Midbrain (tissue), 1 donor: ENCODE measurements at regions not wholly inside any gene's neighbourhood (a gene's known extent, or its start where the extent isn't known, plus 50 kb on each side); places are given as distances from the start of the nearest gene placed in this dataset.
"Not testable (repeated sequence)": the region's sequence is repeated elsewhere in the genome, so short reads cannot be mapped to it uniquely, and the experiment has no call there.

Experiments
- DNase-seq: peaks from one replicate; lab custom pipeline; 2025; lab: John Stamatoyannopoulos, UW

DNA sequence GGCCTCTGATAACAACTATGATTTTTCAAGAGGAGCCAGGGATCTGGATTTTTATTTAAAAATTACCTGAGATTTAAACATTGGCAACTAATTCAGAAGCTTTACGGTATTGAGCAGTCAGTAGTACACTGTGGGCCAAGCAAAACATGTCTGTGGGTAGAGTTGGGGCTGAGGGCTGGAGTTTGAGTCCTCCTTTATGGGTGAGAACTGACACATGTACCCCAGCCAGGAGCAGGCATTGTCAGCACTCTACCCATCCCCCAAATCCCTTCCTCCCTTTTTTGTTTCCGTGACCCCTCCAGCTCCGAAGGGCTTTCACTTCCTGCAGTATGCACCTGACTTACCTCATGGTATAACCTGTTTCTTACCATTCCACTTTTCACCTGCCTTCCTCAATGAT, 131.4 kb downstream of the SNX5 start:
- no peak for DNase-seq

DNA sequence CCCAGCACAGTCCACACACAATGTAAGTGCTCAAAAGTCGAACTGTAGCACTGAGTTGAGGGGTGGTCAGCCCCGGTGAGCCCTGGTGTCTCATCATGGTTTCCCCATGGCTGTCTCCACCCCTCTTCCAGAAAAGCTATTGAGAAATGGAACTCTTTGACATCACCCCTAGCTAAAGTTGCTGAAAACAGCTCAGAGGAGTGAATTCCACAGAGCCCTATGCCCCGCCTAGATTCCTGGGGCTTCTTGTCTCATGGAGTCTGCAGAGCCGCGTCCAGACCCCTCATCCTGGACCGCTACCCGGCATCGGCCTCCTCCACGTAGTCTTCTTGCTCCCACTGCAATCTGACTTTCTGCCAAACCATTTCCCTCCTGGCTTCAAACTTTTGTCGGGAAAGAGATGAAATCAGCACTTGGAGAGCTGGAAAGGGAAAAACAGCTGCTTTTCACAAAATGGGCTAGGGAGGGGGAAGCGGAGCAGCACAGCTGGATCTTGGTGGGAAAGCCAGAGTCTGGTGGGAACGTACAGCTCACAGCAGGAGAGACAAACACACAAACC, 132.2 kb downstream of the SNX5 start:
- no peak for DNase-seq

DNA sequence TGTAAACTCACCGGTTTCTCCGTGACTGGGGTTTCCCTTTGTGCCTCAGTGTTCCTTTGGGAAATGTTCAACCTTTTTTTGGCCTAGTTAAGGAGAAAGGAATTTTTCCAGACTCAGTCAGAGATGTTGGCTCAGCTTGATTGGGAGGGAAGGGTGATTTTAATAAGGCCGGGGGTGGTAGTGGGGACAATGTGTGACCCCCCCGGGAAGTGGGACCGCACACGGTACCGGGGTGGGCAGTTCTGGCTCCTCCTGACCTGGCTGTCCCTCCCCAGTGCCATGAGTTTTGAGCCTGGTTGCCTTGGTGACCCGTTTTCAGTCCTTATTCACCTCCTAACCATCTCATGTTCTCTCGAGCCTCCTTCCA, 132.7 kb downstream of the SNX5 start:
- no peak for DNase-seq

DNA sequence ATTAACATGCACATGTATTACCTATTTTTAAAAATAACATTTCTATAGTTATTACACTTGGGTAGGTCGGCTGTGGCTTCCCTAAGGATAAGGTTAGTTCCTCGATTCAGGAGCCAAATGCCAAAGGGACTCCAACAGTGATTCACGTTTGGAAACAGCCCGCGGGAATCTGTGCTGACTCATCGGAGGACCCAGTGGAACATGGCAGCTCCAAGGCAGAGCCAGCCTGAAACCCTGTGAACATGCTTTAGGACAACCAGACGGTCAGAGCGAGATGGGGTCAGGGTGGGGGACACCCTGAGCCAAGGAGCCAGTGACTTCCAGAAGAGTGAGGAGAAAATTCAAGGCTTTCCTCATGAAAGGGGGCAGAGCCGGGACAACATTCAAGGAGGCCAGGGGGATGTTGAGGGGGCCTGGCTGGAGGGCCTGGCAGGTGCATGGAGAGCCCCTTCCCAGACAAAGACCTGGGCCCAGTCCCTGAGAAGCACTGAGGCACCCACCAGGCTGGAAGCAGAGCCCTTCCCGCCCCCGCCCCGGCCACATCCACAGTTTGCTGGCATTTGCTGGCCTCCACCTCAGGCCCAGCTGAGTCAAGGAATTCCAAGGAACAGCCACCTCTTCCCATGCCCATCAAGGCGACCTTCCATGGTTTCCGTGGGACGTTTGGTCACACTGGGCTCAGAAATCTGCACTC, 133.2 kb downstream of the SNX5 start:
- no peak for DNase-seq

DNA sequence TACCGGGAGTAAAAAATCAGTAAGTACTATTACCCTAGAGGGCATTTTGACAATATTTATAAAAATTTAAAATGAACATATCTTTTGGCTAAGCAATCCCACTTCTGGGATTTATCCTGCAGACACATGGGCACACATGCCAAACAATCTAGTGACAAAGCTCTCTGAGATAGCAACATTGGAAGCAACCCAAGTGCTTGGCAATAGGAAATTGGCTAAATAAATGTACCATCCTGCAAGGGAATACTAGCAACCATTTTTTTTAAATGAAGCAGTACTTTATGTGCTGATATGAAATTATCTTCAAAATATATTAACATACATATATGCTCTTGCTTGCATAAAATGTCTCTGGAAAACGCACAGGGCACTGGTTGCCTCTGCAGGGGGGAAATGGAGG, 133.8 kb downstream of the SNX5 start:
- no peak for DNase-seq

DNA sequence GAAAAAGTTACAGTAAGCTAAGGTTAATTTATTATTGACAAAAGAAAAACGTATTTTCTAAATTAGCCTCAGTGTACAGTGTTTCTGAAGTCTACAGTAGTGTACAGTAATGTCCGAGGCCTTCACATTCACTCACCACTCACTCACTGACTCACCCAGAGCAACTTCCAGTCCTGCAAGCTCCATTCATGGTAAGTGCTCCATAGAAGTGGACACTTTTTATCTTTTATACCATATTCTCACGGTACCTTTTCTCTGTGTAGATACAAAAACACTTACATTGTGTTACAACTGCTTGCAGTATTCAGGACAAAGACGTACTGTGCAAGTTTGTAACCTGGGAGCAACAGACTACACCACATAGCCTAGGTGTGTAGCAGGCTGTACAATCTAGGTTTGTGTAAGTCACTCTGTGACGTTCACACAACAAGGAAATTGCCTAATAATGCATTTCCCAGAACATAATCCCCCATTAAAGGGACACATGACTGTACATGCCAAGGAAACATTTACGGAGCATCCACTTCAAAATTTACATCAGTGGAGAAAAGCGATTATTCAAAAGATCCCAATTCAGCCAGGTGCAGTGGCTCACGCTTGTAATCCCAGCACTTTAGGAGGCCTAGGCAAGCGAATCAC, 133.4 kb downstream of the BANF2 start:
- no peak for DNase-seq

DNA sequence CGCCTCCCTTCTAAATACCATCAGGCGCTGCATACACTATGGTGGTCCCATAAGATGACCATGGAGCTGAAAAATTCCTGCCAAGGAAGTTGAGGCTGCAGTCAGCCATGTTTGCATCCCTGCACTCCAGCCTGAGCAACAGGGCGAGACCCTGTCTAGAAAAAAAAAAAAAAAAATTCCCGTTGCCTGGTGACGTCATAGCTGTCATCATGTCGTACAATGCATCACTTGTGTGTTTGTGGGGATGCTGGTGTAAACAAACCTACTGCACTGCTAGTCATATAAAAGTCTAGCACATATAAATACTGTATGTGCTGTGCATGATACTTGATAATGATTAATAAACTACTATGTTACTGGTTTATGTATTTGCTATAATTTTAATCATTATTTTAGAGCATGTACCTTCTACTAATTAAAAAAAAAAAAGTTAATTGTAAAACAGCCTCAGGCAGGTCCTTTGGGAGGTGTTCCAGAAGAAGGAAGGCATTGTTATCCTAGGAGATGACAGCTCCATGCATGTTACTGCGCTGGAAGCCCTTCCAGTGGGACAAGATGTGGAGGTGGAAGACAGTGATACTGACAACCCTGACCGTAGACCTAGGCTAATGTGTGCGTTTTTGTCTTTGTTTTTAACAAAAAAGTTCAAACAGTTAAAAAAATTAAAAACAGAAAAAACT, 132.6 kb downstream of the BANF2 start:
- DNase-seq = no peak

DNA sequence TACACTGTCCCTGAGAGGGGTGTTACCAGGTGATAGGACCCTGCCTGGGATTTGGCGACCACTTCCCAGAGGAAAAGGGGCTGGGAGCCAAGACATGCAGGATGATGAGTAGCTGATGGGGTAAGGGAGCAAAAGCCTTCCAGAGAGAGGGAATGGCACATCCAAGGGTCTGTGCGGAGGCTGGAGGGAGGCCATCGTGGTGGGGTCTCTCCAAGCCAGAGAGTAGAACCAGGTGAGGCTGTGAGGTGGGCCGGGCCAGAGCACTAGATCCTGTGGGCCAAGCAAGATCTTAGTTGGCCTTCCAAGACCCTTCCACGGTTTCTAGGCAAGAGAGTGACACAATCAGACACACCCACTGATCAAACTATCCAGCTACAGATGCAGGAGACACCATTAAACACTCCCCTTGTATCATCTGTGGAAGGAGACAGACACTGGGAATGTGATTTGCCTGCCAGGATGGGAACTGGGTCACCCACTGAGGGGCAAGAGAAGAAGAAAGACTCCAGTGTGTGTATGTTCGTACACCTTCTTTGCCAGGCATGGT, 128.9 kb downstream of the BANF2 start:
- no peak for DNase-seq

DNA sequence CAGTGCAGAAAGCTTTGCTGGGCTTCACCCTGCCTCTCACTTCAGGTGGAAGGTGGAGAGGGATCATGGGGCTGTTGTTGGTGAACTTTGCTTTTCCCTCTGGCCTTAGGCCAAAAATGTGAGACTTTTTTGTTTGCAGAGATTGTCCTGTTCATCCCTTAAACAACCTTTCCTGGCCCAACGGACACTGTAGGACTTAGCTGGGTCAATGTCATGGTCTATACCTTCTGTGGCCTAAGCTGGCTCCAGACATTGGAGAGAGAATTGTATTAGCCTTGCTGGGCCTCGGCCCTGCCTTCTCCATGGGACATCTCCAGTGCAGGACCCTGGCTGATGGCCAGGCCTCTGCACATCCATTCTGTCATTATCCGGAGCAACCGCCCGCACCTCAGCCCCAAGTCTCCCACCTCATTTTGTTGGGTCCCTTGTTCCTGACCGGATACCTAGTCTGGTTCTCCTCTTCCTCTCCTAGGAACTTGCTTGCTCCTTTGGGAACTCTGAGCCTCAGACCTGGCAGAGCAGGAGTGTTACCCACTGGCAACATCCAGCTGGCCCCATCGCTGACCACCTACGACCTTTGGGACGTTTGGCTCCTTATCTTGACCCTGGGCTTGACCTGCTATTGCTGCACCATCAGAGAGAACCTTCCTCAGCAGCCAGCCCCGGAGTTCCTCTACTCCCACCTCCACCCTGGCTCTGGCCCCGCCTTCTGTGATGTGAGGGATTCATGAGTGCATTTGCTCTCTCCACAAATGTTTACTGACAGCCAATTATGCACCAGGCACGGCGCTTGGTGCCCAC, 128.2 kb downstream of the BANF2 start:
- no peak for DNase-seq

DNA sequence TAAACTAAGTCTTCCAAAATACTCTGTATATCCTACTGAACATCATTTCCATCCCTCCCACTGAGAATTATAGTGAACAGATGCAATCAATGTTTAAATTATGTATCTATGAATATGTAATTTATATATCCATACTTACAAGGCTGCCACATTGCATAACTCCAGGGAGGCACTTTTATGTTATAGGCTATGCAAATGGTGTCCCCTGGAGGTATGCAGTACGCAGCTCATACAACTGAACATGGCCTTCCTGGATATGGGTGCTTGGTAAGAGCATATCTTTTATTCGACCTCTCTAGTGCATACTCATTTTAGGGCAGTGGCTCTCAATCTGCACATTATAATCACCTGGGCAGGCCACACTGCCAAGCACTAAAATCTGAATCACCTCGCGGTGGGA, 127.3 kb downstream of the BANF2 start:
- DNase-seq = no peak

DNA sequence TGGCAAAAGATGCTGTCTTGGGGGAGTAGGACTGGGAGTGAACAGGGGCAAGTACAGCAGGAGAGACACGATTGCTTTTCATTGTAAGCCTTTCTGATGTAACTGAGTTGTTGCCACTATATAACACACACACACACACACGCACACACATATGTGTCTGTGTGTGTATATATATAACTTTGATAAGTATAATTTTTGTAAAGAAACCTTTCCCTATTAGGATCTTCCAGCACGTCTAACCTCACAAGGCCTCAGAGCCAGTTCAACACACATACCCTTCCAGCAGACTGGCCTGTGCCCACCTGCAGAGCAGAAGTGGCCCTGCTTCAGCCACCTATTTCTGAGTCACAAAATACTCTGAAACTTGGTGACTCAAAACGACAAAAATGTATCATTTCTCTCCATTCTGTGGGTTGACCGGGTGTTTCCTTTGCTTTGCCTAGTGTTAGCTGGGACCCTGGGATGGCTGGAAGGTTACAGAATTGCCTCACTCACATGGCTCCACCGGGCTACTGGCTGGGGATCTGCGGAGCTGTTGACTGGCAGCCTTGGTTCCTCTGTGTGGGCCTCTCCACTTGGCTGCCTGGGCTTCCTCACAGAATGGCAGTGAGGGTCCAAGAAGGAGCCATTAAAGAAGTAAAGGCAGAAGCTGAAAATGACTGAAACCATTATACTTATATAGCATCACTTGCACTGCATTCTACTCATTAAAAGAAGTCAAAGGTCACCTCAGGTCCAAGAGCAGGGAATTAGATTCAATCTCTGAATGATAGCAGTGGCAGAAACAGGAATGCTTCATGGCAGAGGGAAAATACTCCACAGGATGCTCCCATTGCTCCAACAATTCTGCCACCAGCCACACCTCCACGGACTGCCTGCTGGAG, 126.4 kb downstream of the BANF2 start:
- no peak for DNase-seq

DNA sequence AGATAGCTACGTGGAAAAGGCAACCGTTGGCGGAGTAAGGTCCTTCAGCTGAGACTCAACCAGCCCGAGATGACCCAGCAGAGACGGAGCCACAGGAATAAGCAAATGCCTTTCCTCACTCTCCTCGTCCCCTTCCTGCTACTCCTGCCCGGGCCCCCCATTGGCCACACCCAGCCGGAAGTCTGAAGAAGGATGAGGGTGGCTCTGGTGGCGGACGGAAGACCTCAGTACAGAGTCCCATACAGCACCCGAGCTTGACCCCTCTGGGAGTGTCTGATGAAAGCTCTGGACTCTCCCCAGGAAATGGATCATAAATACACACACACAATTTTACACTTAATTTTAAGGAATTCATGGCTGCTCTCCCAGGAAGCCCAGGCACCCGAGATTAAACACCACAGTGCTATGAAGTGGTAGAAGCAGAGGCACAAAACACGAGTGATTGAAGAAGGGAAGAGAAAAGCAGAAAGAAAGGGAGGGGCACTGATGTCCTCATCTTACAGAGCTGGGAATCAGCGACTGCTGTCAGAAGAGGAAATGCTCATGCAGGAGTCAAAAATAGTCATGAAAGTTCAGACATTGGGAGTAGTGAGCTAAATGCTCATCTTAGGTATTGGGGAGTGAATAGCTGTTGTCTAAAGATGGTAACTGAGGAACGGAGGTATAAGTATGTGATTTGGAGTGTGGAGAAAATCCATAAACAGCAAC, 125.6 kb downstream of the BANF2 start:
- DNase-seq = no peak

DNA sequence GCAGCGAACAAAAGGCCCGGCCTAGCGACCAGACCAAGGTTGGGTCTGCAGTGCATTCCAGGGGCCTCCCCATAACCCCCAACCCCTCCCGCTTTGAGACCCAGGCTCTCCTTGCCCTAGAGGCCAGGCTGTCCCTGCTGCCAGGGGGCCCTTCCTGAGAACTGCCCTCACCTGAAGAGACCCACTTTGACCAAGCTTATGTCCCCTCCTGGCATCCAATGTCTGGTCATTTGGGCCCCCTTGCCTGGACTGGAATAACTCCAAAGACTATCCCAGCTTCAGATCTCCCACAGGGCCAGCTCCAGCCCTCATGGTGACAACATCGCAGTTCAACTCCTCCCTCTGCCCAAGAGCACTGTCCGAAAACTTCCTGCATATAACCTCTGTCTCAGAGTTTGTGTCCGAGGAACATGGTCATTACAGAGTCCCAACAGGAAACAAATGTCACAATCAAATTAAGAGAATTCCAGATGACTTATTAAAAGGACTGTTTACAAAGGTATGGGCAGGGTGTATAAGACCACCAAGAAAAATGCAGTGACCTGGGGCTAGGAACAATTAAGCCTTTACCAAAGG, 125.0 kb downstream of the BANF2 start:
- DNase-seq = no peak

DNA sequence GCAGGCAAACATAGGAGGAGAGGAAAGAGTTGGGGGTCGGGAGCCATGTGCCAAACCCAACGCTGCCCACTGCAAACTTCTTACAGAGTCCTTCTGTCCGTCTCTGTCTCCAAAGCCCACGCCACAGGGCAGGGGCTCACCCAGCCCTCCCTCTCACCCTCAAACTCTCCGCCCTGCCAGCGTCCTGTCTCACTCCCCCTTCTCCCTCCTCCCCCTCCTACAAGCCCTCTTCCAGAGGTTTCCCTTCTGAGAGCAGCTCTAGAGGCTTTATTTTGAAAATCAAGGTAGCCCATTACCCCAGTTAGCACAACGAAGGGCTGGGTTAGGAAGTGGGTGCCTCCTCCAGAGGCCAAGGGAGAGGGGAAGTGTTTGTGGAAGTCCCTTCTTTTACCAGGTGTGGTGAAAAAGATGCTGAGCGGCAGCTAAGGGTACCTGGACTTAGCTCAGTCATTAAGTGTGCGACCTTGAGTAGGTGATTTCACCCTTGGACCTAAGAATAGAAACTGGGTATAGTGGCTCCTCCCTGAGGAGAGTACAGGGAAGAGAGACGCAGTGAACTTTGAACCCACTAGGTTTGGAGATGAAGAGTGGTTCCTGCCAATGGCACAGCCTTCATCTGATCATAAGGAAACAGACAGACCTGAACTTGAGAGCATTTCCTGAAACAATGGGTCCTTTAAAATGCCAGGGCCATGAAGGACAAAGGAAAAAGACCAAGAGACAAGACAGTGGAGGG, 123.8 kb downstream of the BANF2 start:
- no peak for DNase-seq

DNA sequence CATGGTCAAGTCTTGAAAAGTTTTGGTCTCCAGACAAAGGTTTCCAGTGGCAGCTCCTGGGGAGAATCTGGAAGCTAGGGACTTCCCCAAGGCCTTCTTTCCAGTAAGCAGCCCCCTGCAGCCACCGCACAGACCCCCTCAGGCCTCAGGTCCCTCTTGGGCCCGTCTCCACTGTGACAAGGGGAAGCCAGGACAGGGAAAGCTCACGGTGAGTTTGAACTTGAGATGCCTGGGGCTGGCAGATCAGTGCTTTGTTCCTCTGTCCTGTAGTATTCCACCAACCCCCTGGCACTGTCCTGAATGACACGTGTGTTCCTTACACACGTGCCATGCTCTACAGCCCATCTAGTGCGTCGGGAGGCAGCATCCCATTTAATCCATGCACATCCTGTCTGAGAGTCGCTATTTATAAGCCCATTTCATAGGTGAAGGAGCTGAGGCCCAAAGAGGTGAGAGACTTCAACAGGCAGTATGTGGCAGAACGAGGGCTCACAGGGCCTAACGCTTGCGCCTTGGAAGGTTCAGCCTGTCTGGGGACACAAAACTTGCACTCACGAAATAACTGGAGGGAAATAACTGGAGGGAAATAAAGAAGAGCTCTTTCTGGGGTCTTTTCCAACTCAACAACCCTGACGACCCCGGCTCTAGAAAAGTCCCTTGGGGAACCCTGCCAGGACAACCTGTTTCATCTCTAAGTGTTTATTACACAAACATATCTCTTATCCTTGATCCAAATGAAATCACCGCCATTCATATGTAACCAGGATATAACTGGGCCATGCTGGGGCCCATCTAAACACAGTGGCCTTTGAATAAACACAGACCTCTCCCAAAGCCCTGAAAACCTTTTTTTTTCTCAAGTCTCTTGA, 123.0 kb downstream of the BANF2 start:
- no peak for DNase-seq

DNA sequence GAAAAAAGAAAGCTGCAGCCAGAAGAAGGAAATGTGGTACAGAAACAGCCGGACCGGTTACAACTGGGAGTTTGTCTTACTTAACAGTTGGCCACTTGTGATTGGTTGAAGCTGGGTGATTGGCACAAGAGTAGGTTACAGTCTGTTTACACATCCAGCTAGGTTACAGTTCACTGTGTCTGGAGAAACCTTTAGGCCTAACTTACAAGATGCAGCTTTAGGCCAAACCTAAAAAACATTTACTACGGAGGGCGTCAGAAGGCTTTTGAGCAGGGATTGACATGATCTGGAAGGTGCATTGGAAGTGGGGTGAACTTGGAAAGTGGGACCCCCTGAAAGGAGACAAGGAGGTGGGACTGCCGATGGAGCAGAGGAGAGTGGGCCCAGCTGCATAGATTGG, 122.3 kb downstream of the BANF2 start:
- no peak for DNase-seq

DNA sequence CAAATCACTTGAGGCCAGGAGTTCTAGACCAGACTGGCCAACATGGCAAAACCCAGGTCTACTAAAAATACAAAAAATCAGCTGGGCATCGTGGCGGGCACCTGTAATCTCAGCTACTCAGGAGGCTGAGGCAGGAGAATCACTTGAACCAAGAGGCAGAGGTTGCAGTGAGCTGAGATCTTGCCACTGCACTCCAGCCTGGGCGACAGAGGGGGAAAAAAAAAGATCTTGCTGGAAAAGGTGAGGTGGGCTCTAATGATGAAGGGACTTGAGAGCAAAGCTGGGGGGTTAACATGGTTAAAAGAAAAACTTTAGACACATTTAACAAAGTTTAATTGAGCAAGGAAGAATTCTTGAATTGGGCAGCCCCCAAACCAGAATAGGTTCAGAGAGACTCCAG, 121.8 kb downstream of the BANF2 start:
- DNase-seq = not testable (repeated sequence)

DNA sequence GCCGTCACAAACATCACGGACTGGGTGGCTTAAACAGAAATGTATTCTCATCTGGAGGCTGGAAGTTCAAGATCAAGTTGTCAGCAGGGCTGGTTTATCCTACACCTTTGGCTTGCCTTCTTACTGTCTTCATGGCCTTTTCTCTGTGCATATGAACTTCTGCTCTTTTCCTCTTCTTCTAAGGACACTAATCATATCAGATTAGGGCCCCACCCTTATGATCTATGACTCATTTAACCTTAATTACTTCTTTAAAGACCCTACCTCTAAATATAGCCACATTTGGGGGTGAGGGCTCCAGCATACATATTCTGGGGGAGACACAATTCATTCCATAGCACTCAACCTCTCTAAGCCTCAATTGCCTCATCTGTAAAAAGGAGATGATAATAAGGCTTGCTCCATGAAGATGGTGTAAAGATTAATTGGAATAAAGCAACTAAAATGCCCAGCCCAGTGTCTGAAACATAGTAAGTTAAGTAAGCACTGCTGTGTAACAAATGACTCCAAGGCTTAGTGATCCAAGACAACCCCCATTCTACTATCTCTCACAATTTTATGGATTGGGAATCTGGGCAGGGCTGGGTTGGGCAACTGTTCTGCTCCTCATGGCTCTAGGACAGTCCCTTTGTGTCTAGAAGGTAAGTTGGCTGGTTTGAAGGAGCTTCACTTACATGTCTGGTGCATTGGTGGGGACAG, 119.8 kb downstream of the BANF2 start:
- no peak for DNase-seq
